IMR-90 (cell line): ENCODE measurements at regions not wholly inside any gene's neighbourhood (a gene's known extent, or its start where the extent isn't known, plus 50 kb on each side); places are given as distances from the start of the nearest gene placed in this dataset.

Experiments
- ATAC-seq: fragments of 200-7000 bp; cut with Tn5 transposase; 2 replicates; pipeline ENCODE4 v1.9.1; 2020; ENCODE audit warnings: low read depth, mild to moderate bottlenecking, moderate library complexity
- BruUV-seq: library from RNA; stranded (reverse); fragments of 400-500 nt; replicated peaks from 2 replicates; lab custom pipeline; 2021; lab: Mats Ljungman, UMichigan
- CTCF ChIA-PET: fragments of 300-600 bp; formaldehyde crosslinking; extraction: SDS; loops from one replicate; lab custom pipeline; 2021; ENCODE audit warnings: antibody characterized with exemption; lab: Yijun Ruan, JAX
- POLR2A ChIA-PET: fragments of 300-600 bp; sonication (Branson Sonifier 250); formaldehyde crosslinking; loops from one replicate; lab custom pipeline; 2022; ENCODE audit warnings: antibody characterized with exemption; ENCODE audit not compliant: unreplicated experiment; lab: Charles Lee
- DNase-seq: peaks from one replicate; pipeline ENCODE4 v3.0.0; 2013
- H2AFZ ChIP-seq: replicated peaks from 2 replicates; pipeline ENCODE3; 2013; ENCODE audit warnings: low read length, mild to moderate bottlenecking; ENCODE audit not compliant: poor library complexity
- H2AK5ac ChIP-seq: 2 replicates; pipeline ENCODE4 v1.6.1; 2013; ENCODE audit warnings: low read depth, low read length, inconsistent platforms
- H2AK9ac ChIP-seq: replicated peaks from 2 replicates; pipeline ENCODE3; 2013; ENCODE audit warnings: mild to moderate bottlenecking, low read depth, low read length, moderate library complexity; ENCODE audit not compliant: poor library complexity
- H2BK120ac ChIP-seq: 2 replicates; pipeline ENCODE4 v1.6.1; 2013; ENCODE audit warnings: low read depth, low read length, inconsistent platforms
- H2BK15ac ChIP-seq: 3 replicates; pipeline ENCODE4 v1.6.1; 2013; ENCODE audit warnings: low read depth, low read length, inconsistent platforms
- H2BK20ac ChIP-seq: 2 replicates; pipeline ENCODE4 v1.6.1; 2013; ENCODE audit warnings: low read depth, mild to moderate bottlenecking, inconsistent platforms, low read length, moderate library complexity
- H2BK5ac ChIP-seq: 2 replicates; pipeline ENCODE4 v1.6.1; 2013; ENCODE audit warnings: mild to moderate bottlenecking, low read depth, low read length, inconsistent platforms; ENCODE audit not compliant: poor library complexity, severe bottlenecking
- H3K14ac ChIP-seq: replicated peaks from 2 replicates; pipeline ENCODE4 v1.6.1; 2013; ENCODE audit warnings: low read depth, low read length, inconsistent platforms
- H3K18ac ChIP-seq: 2 replicates; pipeline ENCODE4 v1.6.1; 2013; ENCODE audit warnings: low read depth, low read length, control low read depth
- H3K23ac ChIP-seq: 2 replicates; pipeline ENCODE4 v1.6.1; 2013; ENCODE audit warnings: low read depth, low read length, inconsistent platforms
- H3K27ac ChIP-seq: 2 replicates; pipeline ENCODE4 v1.5.1; 2013; ENCODE audit warnings: mild to moderate bottlenecking, control low read depth, low read length; ENCODE audit not compliant: insufficient read depth
- H3K27me3 ChIP-seq: 2 replicates; pipeline ENCODE4 v1.6.1; 2013; ENCODE audit warnings: low read length; ENCODE audit not compliant: control insufficient read depth, insufficient read depth
- H3K36me3 ChIP-seq: 2 replicates; pipeline ENCODE4 v1.6.1; 2013; ENCODE audit warnings: low read length, mixed read lengths; ENCODE audit not compliant: control insufficient read depth, insufficient read depth
- H3K4ac ChIP-seq: 2 replicates; pipeline ENCODE4 v1.6.1; 2013; ENCODE audit warnings: low read depth, low read length, inconsistent platforms
- H3K4me1 ChIP-seq: 2 replicates; pipeline ENCODE4 v1.6.1; 2013; ENCODE audit warnings: low read length, mixed read lengths; ENCODE audit not compliant: control insufficient read depth, insufficient read depth
- H3K4me2 ChIP-seq: 2 replicates; pipeline ENCODE4 v1.6.1; 2013; ENCODE audit warnings: low read depth, mild to moderate bottlenecking, control low read depth, low read length, moderate library complexity
- H3K4me3 ChIP-seq: 2 replicates; pipeline ENCODE4 v1.5.1; 2013; ENCODE audit warnings: low read depth, mild to moderate bottlenecking, control low read depth, low read length, moderate library complexity; ENCODE audit not compliant: insufficient read depth
- H3K56ac ChIP-seq: 2 replicates; pipeline ENCODE4 v1.6.1; 2013; ENCODE audit warnings: low read length, inconsistent platforms; ENCODE audit not compliant: insufficient read depth; ENCODE audit errors: extremely low read depth
- H3K79me1 ChIP-seq, 2 experiments: 2 replicates each; pipeline ENCODE4 v1.6.1; 2013; ENCODE audit warnings: low read length in 2 of 2, inconsistent platforms in 1 of 2, low read depth in 1 of 2
- H3K9ac ChIP-seq: 2 replicates; pipeline ENCODE4 v1.6.1; 2013; ENCODE audit warnings: low read depth, low read length, control low read depth
- H3K9me1 ChIP-seq: 2 replicates; pipeline ENCODE4 v1.6.1; 2013; ENCODE audit warnings: low read length, inconsistent platforms; ENCODE audit not compliant: insufficient read depth
- H3K9me3 ChIP-seq: 2 replicates; pipeline ENCODE4 v1.6.1; 2013; ENCODE audit warnings: low read length; ENCODE audit not compliant: control insufficient read depth, insufficient read depth
- H4K20me1 ChIP-seq: 2 replicates; pipeline ENCODE4 v1.6.1; 2013; ENCODE audit warnings: low read length, inconsistent platforms; ENCODE audit not compliant: insufficient read depth
- H4K5ac ChIP-seq: 2 replicates; pipeline ENCODE4 v1.6.1; 2013; ENCODE audit warnings: mild to moderate bottlenecking, low read depth, low read length, control low read depth
- H4K8ac ChIP-seq, 2 experiments: 2 replicates each; pipeline ENCODE4 v1.6.1; 2013; ENCODE audit warnings: low read depth in 2 of 2, low read length in 2 of 2, control low read depth in 1 of 2, inconsistent platforms in 1 of 2
- H4K91ac ChIP-seq: 2 replicates; pipeline ENCODE4 v1.6.1; 2013; ENCODE audit warnings: low read depth, low read length, inconsistent platforms; ENCODE audit not compliant: insufficient read depth
- BHLHE40 ChIP-seq: fragments of 150-350 bp; IDR thresholded peaks from 2 replicates; pipeline ENCODE4 v1.6.1; 2016; ENCODE audit warnings: mild to moderate bottlenecking, low read depth, low read length
- CEBPB ChIP-seq: IDR thresholded peaks from 2 replicates; pipeline ENCODE4 v1.6.1; 2012; ENCODE audit warnings: low read depth, low read length, improper control_type of control experiment
- CHD1 ChIP-seq: IDR thresholded peaks from 2 replicates; pipeline ENCODE4 v1.6.1; 2012; ENCODE audit warnings: low read depth, low read length, improper control_type of control experiment
- CTCF ChIP-seq: conservative IDR thresholded peaks from 2 replicates; pipeline ENCODE4 v1.5.1; 2012; ENCODE audit warnings: mild to moderate bottlenecking, low read depth, low read length, improper control_type of control experiment
- MAFK ChIP-seq: IDR thresholded peaks from 2 replicates; pipeline ENCODE4 v1.6.1; 2012; ENCODE audit warnings: low read depth, low read length, improper control_type of control experiment
- MAZ ChIP-seq: IDR thresholded peaks from 2 replicates; pipeline ENCODE4 v1.6.1; 2012; ENCODE audit warnings: low read depth, mild to moderate bottlenecking, low read length, improper control_type of control experiment, moderate library complexity, borderline replicate concordance
- NFE2L2 ChIP-seq: fragments of 150-350 bp; IDR thresholded peaks from 2 replicates; pipeline ENCODE4 v1.6.1; 2016; ENCODE audit warnings: low read depth, mild to moderate bottlenecking, low read length
- SMC3 ChIP-seq: fragments of 150-350 bp; IDR thresholded peaks from 2 replicates; pipeline ENCODE4 v1.6.1; 2016; ENCODE audit warnings: low read depth, mild to moderate bottlenecking, antibody characterized with exemption, low read length, moderate library complexity
- USF2 ChIP-seq: fragments of 150-350 bp; IDR thresholded peaks from 2 replicates; pipeline ENCODE4 v1.6.1; 2017; ENCODE audit warnings: mild to moderate bottlenecking, antibody characterized with exemption, low read length, low read depth
- WGBS, 2 experiments: methylation state at CpG; one replicate each; pipeline versions ENCODE4 v1.1.5 to v1.1.7; 2013; ENCODE audit warnings: missing lambda C conversion rate in 2 of 2; ENCODE audit not compliant: insufficient read length in 1 of 2; ENCODE audit errors: extremely low coverage in 2 of 2; 5-methylcytosine and 5-hydroxymethylcytosine counted together
- dilution Hi-C: fragments of 300-500 bp; cut with HindIII; formaldehyde crosslinking; loops from one replicate; pipeline ENCODE4 v1.14.3; 2018; ENCODE audit warnings: low sequenced_read_pairs; ENCODE audit not compliant: unreplicated experiment
- in situ Hi-C: fragments of 300-500 bp; cut with MboI; formaldehyde crosslinking; loops from 3 replicates; pipeline ENCODE4 v1.14.3; 2019; ENCODE audit warnings: low sequenced_read_pairs, inconsistent platforms, mixed read lengths
- intact Hi-C: fragments of 100-400 bp; cut with micrococcal nuclease; formaldehyde crosslinking; loops from 2 replicates; pipeline ENCODE4 v1.10.0; 2022

- in situ Hi-C loops (no loop called here), intact Hi-C loops (no loop called here), dilution Hi-C loops (no loop called here)
- no peak overlapping the region for H4K91ac ChIP-seq
- H3K27me3 ChIP-seq, result no peaks in the 10 kb centered on the region
- no peak overlapping the region for H2AK9ac ChIP-seq
- H3K36me3 ChIP-seq, result no peaks in the 10 kb centered on the region
- no peak overlapping the region for H2AK5ac ChIP-seq
- H3K56ac ChIP-seq, result no peak overlapping the region
- no peak overlapping the region for H3K18ac ChIP-seq
- DNase-seq (no peak), ATAC-seq (no peak)
- H3K79me1 ChIP-seq, result no peaks in the 10 kb centered on the region
- CTCF ChIA-PET, result no interaction called here
- no peak overlapping the region for H3K27ac ChIP-seq
- WGBS, 2 experiments, result 0% methylated on average over 1 of the region's 2 CpGs; no CpG with 5 or more reads in 1 of the 2 experiments
- no peak overlapping the region for H2BK5ac ChIP-seq
- H2BK120ac ChIP-seq, result no peak overlapping the region
- H3K9ac ChIP-seq, result no peak overlapping the region
- H3K4me1 ChIP-seq, result no peaks in the 10 kb centered on the region
- no peak overlapping the region for H4K8ac ChIP-seq
- no TSS peak for BruUV-seq
- H3K4me2 ChIP-seq, result no peak overlapping the region
- H3K23ac ChIP-seq, result no peak overlapping the region
- H3K4me3 ChIP-seq, result no peak overlapping the region
- no peaks in the 10 kb centered on the region for H4K20me1 ChIP-seq
- no peaks in the 10 kb centered on the region for H3K9me3 ChIP-seq
- no peak overlapping the region for H2BK15ac ChIP-seq
- POLR2A ChIA-PET, result no interaction called here
- no peak overlapping the region for H4K5ac ChIP-seq
- no peak overlapping the region for H3K14ac ChIP-seq
- no peak overlapping the region for H3K4ac ChIP-seq
- H2AFZ ChIP-seq, result no peak overlapping the region
- no peak for TF ChIP-seq MAZ
- no peak for TF ChIP-seq SMC3
- no peak for TF ChIP-seq CEBPB
- TF ChIP-seq BHLHE40, result no peak
- no peak for TF ChIP-seq CTCF
- no peak for TF ChIP-seq CHD1
- no peak for TF ChIP-seq NFE2L2
- no peak for TF ChIP-seq USF2
- TF ChIP-seq MAFK, result no peak
- H2BK20ac ChIP-seq, result no peak overlapping the region
- H3K9me1 ChIP-seq, result no peaks in the 10 kb centered on the region
These were observed 60.6 kb upstream of the NEBL start for GRCh38 chr10:20957744-20958143.
